GM19463 (cell line): ENCODE measurements at regions not wholly inside any gene's neighbourhood (a gene's known extent, or its start where the extent isn't known, plus 50 kb on each side); places are given as distances from the start of the nearest gene placed in this dataset.

ENCODE experiments used
- ATAC-seq: cut with Tn5 transposase; IDR thresholded peaks from one replicate; pipeline ENCODE4 v1.9.1; 2021; ENCODE audit warnings: mild to moderate bottlenecking, moderate library complexity; ENCODE audit not compliant: unreplicated experiment

GRCh38 chr5:58074717-58075116, 385.2 kb downstream of the PLK2 start:
- no peak for ATAC-seq

DNA sequence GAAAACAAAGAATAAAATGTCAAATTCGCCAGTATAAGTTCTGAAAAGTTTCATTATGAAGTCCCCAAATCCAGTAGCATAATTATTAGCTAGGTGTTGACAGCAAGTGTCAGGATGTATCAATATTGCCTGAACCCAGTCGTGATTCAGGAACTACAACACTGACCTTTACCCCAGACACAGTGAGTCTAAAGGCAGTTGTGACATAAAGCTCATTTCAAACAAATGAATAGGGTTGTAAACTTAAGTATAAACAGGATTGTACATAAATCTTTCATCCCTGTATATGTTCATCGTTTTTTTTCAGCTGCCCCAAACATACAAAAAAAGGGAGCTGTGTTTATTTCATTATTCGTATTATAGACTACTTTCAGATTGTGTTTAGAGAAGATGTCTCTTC, 385.7 kb downstream of the PLK2 start:
- no peak for ATAC-seq

DNA sequence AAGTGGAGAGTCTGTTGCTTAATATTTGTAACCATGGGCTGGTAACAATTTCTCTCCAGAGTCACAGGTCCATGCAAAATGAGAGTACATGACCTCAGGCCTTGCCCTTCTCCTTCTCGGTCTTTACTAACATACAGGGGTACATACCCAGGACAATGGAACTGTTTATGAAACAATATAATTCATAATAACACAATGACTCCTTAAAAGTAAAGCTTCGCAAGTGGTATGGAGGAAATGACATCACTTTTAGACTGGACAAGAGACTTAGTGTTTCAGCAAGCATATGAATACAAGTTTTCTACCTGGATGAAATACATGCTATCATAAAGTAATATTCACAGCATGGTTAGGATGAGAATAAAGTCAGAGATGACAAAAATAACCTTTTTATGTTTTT, 386.6 kb downstream of the PLK2 start:
- ATAC-seq = no peak

DNA sequence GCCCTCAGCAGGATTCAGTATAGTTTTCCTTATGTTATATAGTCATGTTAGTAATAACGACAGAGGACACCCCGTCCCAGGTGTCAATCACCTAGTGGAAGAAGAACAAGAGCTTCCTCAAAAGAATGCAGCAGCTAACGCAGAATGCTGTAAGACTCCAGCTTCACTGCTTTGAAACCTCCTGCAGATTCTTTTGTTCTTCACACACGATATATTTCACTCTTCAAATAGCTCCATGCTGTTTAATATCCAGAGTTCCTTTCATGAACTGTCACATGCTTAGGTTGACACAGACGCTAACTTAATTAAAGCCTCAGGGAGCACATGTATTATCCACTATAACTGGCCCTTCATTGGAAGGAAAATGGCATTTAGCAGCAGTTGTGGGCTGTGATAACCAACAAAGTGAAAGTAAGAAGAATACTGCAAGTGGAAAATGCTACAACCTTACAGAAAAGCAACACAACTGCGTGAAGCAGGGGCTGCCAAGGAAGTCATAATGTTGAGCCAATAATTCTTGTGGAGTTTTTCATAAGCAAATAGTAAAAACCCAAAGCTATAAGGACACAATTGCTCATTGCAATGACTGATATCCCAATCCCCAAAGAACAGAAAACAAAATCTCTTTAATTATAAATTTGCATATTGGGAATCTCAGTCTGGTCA, 387.5 kb downstream of the PLK2 start:
- ATAC-seq = no peak

DNA sequence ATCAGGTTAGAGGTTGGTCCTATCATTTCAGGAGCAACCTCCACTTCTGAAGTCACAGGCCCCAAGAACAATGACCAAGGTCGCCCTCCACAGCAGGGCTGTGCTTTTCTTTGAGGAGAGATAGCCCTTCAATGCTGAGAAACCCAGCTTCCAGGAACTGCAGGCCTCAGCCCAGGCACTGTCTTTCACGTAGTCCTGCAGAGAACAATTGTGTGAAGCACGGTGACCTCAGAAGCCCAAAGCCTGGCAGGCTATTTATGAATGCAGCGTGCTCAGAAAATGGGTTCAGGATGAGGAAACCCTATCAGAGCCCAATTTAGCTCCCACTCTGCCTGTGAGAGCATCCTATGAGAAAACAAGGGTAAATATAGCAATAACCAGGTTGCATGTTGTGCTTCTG, 388.3 kb downstream of the PLK2 start:
- ATAC-seq = no peak

DNA sequence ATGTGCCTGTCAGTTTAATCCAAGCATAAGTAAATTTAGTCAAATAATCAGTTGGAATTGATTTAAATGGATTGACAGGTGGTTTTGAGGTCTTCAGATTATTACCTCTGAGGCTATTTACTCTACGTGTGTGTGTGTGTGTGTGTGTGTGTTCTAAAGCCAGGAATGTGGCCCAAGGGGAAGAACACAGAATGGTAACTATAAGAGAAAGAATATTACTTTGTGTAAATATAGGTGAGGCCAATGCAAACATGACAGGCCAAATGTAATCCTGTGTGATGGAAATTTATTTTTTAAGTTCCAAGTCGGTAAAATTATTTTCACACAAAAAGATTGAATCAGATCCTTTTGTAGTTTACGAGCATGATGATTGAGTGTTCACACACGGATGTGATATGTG, 390.0 kb downstream of the PLK2 start:
- ATAC-seq = no peak

GRCh38 chr5:58069016-58069705, 390.7 kb downstream of the PLK2 start:
- ATAC-seq = no peak

- ATAC-seq = peak; percentile 61
Measured at GRCh38 chr5:58066557-58066956, 393.3 kb downstream of the PLK2 start.

DNA sequence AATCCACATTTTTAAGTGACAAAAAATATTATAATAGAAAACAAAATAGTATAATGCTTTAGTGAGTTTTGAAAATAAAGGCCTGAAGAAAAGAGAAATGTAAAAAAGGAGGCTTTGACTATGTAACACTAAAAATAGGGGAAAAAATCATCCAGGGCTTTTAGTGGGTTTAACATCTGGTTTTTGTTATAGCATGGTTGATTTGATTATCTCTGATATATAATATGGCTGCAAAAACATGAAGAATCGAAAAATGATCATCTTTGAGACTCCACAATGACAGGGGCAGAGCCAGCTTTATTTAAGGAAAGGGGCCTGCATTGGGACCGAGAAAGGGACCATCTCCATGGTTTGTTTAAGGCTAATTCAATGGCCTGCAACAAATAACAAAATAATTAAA, 393.8 kb downstream of the PLK2 start:
- ATAC-seq = no peak

DNA sequence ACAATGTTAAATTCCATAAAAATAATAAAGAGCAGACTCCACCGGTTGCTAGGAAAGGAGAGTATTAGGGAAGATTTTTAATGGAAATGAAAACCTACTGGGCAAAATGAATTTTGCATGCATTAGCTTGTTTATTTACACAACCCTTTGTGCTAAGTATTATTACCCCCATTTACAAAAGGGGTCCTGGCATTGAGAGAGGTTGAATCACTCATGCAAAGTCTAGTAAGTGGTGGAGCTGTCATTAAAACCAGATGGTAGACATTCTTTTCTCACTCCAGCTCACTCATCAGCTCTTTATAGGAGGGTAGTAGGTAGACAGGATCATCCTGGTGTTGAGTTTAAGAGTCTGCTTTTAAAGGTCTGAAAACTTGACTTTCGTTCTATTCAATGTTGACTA, 395.1 kb downstream of the PLK2 start:
- no peak for ATAC-seq

DNA sequence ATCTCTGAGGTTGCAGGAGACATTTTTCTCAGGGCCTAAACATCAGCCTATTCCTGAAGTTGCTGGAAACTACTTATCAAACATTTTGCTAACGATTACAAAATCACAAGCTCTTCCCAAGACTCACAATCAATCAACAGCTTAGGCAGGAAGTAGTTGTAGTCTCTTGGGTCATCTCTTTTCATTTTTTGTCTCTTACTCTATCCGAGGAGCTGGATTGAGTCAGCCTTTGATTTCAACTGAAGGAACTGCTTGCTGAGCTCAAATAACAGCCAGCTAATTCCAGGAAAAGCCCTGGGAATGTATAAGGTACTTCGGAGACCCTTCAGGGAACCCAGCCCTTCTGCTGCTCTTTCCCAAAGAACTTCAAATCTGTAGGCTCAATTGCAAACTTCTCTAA, 398.9 kb downstream of the PLK2 start:
- ATAC-seq = no peak

DNA sequence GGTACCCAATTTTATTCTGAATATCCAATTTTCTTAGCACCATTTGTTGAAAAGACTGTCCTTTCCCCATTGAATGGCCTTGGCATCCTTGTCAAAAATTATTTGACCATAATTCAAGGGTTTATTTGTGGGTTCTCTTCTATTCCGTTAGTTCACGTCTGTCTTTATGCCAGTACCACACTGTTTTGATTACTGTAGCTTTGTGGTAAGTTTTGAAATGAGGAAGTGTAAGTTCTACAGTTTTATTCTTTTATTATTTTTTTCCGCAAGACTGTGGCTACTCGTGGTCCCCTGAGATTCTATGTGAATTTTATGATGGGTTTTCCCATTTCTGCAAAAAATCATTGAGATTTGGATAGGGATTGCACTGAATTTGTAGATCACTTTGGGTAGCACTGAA, 402.6 kb downstream of the PLK2 start:
- ATAC-seq = no peak

- ATAC-seq = no peak
Measured at GRCh38 chr5:58056546-58056945, 403.3 kb downstream of the PLK2 start.

- ATAC-seq = no peak
Measured at GRCh38 chr5:58054018-58054417, 405.9 kb downstream of the PLK2 start.

GRCh38 chr5:58048954-58049353, 410.9 kb downstream of the PLK2 start:
- ATAC-seq = no peak

GRCh38 chr5:58048185-58048925, 411.5 kb downstream of the PLK2 start:
- no peak for ATAC-seq

GRCh38 chr5:58046371-58046770, 413.5 kb downstream of the PLK2 start:
- no peak for ATAC-seq

DNA sequence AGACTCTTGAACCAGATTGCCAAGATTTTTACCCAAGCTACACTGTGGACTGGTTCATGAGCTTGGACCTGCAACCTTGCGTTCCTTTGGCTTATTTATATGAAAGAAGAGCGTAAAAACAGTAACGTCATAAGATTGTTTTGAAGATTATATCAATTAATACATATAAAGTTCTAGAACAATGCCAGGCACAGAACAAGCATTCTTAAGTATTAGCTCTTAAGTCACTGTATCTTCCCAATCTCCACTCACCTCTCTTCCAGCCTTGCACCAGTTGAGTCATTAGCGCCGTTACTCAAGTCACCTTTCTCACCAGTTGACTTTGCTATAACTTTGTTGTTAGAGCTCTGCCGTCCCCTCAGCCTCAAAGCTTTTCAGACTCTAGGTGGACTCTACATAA, 415.7 kb downstream of the PLK2 start:
- no peak for ATAC-seq

- no peak for ATAC-seq
Measured at GRCh38 chr5:58043032-58043945, 416.6 kb downstream of the PLK2 start.

DNA sequence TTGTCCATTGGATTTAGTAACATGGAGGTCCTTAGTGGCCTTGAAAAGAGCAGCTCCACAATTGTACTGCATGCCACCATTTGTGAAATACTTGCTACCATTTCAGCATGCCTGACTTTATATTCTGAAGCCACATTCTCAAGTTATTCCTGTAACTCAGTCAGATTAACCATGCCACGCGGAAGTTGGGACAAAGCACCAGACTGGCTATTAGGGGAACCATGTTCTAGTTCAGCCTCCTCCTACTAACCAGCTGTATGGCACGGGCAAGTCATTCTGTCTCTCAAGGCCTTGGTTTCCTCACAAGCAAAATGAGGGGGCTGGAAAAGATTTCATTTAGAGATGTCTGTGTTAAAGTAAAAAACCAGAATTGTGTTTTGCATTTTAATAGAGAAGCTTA, 418.0 kb downstream of the PLK2 start:
- ATAC-seq = no peak

DNA sequence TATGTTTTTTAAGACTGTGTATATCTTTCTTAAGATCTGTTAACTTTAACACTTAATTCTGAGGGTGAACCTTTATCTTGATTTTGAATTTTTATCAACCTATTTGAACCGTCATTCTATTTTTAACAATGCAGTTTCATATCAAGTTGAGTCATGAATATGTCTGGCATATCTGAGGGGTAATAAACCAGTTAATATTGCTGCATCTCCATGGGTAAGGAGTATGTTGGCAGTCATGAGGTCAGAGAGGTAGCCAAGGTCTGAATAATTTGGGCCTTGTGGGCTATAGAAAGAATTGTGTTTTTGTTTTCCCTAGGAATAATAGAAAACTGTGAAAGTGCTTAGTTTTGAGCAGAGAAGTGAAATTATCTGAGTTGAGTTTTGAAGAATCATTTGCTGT, 419.0 kb downstream of the PLK2 start:
- ATAC-seq = no peak
